ENCODE measurements at regions not wholly inside any gene's neighbourhood (a gene's known extent, or its start where the extent isn't known, plus 50 kb on each side); places are given as distances from the start of the nearest gene placed in this dataset.
"Not testable (repeated sequence)": the region's sequence is repeated elsewhere in the genome, so short reads cannot be mapped to it uniquely, and the experiment has no call there.

DNA sequence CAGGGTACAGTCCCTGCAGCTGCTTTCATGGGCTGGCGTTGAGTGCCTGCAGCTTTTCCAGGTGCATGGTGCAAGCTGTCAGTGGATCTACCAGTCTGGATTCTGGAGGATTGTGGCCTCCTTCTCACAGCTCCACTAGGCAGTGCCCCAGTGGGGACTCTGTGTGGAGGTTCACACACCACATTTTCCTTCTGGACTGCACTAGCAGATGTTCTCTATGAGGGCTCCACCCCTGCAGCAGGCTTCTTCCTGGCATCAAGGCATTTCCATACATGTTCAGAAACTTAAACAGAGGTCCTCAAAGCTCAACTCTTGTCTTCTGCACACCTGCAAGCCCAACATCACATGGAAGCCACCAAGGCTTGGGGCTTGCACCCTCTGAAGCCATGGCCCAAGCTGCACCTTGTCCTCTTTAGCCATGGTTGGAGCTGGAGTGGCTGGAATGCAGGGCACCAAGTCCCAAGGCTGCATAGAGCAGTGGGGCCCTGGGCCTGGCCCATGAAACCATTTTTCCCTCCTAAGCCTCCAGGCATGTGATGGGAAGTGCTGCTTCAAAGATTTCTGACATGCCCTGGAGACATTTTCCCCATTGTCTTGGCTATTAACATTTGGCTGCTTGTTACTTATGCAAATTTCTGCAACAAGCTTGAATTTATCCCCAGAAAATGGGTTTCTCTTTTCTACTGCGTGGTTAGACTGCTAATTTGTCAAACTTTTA is 250.2 kb upstream of the COPS8 start:
- DNase-seq, result no peak

DNA sequence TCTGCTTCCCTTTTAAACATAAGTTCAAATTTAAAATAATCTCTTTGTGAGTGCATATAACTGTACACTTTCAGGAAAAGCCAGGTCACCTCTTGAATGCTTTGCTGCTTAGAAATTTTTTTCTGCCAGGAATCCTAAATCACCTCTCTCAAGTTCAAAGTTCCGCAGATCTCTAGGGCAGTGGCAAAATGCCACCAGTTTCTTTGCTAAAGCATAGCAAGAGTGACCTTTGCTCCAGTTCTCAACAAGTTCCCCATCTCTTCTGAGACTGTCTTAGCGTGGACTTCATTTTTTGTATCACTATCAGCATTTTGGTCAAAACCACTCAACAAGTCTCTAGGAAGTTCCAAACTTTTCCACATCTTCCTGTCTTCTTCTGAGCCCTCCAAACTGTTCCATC is 249.7 kb upstream of the COPS8 start:
- DNase-seq, result not testable (repeated sequence)

DNA sequence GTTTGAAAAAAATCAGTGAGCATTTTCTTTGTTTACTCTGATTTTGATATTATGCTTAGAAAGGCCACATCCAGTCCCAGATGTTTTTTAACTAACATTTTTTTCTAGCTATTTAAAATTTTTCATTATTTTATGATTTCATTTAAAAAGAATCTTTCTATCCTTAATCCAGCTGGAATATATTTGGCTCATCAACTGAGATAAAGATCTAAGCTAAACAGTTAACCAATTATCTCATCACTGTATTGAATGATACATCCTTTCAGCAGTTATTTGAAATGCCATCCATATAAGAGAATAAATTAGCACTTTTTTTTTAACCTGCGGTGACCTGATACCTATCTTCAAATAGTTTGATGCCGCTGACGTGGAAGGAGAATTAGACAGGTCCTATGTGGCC is 245.5 kb upstream of the COPS8 start:
- DNase-seq, result no peak

DNA sequence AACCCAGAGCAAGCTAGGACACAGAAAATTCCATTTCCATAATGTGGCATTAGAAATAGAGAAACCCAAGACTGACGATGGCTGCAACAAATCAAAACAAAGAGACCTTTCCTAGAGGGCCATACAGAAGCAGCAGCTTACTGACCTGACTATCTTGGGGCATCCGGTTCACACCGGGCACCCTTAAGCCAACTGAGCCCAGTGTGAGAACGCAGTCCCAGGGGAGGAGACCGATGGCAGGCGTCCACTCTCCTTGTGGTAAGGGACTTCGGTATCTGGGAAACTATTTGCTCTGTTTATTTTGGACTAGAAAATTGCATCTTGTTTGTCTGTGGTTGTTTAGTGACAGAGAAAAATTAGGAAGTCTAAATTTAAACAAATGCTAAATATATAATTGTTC is 244.8 kb upstream of the COPS8 start:
- no peak for DNase-seq

DNA sequence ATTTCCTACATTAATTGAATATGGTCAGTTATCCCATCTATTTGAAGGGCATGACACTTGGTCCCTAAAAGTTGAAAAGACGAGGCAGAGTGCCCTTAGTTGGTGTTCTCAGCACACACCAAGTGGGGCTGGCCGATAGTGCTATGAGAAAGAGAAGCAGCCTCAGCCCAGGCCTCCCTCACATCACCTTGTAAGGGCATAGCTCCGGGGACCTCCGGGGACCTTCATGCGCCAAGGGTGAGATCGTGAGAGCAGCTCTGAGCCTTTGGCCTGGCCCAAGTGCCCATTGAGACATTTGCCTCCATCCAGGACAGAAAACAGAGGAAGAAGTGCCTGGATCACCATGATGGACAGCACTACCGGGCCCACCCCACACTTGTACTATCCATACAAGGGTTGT is 244.3 kb upstream of the COPS8 start:
- no peak for DNase-seq

DNA sequence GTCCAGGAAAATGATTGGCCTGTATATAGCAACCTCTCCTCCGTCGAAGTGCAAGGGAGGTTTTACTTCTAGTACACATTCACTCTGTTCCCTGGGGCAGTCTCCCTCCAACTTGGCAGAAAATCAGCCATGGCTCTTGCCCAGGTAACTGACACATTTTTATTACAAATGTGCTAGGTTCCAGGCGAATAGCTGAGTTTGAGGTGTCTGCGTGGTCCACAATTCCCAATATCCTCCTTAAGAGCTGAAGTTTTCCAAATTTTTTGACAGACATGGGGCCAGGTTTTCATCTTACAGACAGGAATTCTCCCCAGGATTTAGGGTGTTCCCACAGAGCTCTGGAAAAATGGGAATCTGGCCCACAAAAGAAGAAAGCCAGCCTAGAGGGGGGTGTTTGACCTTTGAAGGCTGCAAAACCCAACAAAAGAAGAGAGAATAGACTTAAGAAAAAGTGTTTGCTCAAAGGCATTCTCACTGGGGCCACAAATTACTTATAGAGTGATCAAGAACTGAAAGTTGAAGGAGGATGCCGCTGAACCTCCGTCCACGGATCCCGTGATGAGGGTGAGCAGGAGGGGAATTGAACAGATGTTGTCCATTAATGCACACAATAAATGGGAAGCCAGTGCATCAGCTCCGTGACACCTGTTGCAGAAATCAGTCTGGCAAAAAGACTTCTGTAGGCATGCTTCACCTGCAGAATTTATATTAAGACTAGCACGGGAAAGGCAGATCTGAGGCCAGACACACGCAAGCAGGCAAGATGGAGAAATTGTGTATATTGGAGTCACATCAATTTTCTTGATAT is 242.3 kb upstream of the COPS8 start:
- DNase-seq, result no peak

DNA sequence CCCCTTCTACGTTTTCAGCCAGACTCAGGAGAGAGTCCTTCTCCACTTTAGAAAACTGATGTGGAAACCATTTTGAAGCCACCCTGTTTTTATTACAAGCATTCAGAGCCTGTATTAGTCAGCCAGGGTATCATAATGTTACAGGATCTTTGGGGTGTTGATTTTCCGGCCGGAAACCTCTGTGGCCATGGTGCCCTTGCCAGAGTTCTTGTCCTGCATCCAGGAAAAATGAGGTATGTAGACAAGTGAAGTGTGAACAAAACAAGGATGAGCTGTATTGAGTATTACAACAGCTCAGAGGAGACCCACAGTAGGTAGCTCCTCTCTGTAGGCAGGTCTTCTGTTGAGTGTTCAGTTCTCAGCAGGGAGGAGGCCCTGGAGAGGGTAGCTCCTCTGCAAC is 241.0 kb upstream of the COPS8 start:
- no peak for DNase-seq

DNA sequence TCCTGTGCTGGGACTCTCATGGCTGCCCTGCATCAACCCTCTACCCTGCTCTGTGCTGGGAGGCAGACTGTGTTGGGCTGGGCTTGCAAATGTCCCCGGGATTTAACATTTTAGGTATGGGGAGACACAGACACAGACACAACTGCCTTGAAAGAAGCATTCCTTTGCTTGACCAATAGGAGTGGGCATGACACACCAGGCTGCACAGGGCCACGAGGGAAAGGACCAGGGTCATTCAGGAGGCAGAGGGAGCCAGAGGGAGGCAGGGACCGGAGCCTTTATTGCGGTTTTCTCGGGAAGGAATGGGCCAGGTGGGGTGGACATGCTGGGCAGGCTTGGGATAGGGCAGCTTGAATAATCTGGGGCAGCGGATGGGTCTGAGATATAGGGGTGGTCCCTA is 238.7 kb upstream of the COPS8 start:
- no peak for DNase-seq

DNA sequence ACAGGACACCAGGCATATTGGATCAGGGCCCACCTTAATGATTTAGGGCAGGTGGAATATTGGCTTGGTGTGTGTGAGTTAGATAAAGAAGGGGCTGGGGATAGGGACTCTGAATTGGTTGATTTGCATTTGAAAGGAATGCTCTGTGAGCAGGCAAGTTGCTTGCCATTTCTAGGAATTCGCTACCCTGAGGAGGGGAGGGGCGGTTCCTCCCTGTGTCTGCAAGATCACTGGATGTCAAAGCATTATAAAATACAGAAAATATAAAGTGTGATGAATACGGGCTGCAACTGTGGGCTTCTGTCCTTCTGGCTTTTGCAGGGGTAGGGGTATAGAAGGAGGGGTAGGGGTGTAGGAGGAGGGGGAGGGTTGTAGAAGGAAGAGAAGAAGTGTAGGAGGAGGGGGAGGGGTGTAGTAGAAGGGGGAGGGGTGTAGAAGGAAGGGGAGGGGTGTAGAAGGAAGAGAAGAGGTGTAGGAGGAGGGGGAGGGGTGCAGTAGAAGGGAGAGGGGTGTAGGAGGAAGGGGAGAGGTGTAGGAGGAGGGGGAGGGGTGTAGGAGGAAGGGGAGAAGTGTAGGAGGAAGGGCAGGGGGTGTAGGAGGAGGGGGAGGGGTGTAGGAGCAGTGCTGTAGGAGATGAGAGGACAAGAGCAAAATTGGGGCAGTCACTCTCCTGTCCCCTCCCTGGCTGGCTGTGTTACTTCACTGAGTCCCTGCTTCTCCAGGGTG is 238.0 kb upstream of the COPS8 start:
- DNase-seq, result no peak

DNA sequence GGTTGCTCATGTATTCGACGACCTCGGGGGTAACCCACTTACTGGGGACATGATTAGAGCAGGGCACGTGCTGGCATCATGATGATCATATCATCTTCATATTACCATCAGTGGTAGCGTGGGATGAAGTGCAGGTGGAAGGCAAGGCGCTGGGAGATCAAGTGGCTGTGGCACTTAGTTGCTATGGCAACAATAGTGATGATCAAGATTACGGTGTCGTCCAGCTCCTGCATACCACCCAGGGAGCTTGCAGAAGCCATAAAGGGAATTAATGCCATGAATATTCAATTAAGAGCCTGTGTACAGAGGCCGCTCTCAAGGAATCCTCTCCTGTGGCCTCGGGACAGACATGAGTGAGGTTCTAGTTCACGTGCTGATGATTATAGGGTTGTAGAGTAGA is 237.2 kb upstream of the COPS8 start:
- DNase-seq, result no peak

DNA sequence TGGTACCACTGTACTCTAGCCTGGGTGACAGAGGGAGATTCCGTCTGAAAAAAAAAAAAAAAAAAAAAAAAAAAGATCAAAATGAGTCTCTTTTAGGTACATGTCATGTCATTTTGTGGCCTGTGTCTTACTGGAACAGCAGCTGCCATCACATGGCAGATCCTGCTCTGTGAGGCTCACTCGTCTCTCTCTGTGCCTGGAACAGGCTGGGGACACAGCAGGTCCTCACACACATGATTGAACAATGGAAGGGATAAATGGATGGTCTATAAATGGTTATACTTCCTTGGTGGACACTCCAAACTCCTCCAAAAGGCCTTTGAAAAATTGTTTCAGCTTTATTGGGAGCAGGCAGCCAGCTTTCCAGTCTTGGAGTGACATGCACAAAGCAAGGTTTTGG is 236.2 kb upstream of the COPS8 start:
- no peak for DNase-seq

DNA sequence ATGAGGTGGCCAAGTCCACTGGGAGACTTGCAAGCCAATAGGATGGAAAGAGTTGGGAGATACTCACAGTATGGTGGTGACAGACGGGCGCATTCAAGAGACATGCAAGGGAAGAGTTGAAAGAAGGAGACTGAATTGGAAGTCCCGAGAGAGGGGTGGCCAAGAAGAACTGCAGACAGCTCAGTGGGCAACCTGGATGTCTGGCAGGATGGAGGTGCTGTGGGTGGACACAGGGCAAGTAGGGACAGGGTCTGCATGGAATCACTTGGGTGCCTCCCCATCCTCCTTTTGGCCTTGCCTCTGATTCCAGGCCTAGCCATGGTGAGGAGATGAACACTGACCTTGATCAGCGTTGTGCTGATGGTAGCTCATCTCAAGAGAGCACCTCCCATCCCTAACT is 235.7 kb upstream of the COPS8 start:
- no peak for DNase-seq

DNA sequence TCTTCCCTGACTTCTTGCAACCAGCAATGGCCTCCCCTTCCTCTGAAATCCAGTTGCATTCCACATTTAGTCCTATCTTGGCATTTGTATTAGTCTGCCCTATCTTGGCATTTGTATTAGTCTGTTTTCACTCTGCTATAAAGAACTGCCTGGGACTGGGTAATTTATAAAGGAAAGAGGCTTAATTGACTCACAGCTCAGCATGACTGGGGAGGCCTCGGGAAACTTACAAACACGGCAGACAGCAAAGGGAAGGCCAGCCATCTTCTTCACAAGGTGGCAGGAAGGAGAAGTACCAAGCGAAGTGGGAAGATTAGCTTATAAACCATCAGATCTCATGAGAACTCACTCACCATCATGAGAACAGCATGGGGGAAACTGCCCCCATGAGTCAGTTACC is 234.5 kb upstream of the COPS8 start:
- no peak for DNase-seq

DNA sequence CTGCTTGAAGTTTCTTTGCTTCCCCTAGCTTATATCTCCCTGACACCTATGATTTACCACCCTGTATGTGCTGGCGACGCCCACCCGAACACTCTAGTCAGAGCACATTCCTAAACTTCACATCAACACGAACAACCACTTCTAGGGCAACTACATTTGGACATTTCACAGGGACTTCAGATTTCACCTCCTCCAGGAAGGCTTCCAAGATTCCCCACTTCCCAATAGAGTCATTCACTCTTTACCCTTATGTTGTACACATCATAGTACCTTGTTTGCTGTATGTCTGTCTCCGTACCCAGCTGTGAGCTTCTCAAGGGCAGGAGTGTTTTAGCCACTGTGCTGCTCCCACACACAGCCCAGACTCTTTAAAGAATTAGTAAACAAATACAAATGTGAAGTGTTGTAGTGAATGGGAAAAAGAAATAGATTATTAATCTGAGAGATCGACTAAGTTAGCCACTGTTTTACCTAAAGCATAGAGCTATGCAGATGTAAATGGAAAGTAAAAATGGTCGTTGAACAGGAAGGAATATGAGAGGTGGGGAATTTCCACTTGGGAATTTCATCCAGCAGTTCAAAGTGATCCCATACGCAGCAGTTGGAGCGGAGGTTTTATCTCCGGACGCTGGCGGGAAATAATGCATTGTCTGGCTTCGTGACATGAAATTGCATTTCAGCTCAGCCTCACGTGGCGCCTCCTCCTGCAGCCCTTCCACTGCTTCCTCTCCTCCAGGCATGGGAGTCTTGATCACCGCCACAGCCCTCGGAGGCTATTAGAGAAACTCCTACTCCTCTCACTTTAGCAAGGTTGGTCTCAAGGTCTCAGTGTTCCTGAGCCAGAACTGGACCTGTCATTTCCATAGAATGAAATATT is 233.4 kb upstream of the COPS8 start:
- no peak for DNase-seq

DNA sequence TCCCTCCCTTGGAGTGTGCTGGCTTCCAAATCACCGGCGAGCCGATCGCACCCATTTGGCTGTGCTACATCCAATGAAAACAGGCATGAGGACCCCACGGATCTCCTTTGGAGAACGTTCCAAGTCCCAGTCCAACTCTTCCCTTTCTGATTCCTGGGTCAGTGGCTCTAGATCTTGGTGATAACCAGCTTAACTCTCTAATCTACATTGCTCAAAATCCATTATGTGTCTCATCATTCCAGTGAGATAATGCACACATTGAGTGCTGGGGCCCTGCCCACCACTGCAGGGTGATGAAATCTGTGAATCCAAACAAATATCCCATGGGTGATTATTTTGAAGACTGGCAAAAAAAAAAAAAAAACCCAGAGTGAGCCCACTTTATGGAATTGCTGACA is 232.7 kb upstream of the COPS8 start:
- no peak for DNase-seq

DNA sequence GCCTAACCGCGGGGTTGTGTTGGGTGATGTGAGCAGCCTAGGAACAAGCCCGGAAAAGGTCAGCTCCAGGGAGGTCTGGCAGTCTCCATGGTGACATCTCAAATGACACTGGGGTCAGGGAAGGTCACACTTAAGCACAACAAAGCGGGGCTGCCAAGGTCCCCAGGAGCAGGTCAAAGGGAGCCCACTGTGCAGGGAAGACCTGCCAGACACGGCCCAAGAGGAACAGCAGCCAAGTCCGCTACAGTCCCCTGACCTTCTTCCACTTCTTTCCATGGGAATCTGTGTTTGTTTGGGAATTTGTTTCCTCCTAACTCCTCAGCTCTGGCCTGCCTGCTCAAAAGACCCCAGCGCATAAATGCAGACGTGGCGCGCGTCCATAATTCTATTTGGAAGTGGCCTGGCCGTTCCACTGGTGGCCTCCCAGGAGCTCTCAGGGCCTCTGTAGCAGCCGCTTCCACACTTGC is 232.1 kb upstream of the COPS8 start:
- no peak for DNase-seq

DNA sequence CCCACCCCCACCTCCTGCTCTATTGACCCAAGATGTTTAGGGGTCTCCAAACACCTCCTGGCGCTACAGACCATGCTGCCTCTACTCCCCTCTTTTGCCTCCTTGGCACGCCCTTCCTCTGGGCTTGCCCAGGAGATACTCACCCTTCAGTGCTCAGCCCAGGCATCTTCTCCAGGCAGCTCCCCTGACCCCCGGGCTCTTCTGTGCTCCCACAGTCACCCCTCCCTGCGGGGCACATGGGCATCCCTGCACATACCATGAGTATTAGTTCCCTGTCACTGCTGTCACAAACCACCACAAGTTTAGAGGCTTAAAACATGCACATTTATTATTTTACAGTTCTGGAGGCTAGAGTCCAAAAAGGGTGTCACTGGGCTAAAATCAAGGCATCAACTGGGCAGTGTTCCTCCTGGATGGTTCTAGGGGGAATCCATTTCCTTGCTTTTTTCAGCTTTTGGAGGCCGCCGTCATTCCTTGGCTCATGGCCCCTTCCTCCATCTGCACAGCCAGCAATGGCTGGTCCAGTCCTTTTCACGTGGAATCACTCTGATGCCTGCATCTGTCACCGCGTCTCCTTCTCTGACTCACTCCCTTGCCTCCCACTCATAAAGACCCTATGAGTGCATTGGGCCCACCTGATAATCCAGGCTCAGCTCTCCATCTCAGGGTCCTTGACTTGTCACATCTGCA is 230.4 kb upstream of the COPS8 start:
- no peak for DNase-seq

DNA sequence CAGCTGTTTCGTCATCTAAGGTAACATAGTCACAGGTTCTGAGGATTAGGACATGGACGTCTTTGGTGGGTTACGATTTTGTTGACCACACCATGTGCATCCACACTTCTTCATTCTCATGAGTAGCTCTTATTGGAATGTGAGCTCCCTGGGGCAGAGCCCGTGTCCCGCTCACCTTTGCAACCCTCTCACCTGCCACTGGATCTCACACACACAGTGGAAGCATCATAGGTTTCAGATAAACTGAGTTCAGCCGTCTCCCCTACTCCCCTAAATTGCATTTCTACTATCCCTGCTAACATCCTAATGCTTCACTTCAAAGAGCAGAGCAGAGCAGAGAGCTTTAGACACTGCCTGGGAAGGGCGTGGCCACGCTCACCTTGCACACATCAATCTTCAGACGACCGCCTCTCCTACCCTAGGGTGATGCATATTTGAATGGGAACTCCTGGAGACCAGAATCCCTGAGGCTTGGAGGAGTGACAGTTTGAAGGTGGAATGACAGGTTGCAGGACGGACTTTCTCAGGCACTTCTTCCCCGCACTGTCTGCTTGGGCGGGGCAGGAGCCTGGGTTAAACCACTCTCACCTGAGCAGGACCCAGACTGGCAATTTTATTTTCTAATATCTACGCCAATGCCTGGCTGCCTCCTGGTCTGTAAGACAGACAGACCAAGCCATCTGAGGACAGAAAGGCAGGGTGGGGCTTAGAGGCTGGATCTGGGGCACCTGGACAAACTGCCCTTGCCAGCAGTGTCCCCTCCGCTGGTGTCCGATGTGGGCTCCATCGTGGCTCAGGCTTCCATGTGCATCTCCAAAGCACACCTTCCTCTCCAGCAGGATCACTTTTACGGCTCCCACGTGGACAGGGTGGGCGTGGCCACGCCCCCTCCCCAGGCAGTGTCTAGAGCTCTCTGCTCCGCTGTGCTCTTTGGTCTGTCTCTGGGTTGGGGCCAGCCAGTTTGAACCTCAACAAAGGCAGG is 229.5 kb upstream of the COPS8 start:
- DNase-seq, result no peak

DNA sequence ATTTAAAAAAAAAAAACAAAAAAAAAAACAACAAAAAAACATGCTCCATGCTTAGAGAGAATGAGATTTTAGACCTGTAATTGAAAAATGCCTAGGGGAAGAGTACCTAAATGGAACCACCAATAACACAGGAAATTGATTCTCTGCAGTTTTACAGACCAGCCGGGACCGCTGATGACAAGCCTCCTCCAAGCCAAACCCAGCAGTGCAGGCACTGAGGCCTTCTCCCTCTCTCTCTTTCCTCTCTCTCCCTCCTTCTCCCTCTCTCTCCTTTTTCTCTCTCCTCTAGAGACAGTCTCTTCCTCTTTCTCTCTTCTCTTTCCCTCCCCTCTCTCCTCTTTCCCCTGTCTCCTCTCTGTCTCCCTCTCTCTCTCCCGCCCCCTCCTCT is 228.8 kb upstream of the COPS8 start:
- no peak for DNase-seq

DNA sequence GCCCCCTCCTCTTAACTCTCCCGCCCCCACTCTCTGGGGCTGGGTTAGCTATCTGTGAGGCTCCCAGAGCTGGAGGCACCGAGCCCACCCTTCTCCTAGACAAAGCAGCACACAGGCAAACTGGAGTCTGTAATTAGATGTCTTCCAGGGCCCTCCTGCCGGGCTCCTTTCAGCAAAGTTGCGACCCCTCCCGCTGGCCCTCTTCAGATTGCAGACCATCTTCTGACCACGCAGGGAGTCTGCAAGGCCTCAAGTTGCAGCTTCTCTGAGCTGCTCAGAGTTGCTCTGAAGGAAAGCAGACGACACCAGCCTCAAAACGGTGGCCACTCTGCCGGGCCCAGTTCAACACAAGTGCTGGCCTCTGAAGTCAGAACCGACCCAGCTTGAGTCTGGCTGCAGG is 228.4 kb upstream of the COPS8 start:
- DNase-seq, result no peak

DNA sequence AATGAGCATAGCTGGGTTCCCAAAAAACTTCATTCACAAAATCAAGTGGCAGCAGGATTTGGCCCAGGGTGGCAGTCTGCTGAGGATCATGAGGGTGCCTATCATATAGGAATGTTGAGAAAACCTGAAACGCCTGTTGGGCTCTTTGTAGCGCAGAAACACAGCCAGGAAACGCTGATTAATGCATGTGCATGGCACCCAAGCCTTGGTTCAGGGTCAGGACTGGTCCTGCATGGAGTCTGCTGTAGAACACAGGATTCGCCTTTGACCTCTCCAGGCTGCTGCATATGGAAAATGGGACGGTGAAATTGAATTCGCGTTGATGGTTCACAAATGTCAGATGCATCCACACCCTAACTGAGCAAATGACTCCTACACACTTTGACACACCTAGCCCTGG is 227.9 kb upstream of the COPS8 start:
- no peak for DNase-seq

Measured in activated CD8-positive, alpha-beta memory T cell treated with anti-CD3 and anti-CD28 coated beads, Interleukin-2, amount 50 U/mL, for 4 hours (primary cell).